ENCODE measurements at regions not wholly inside any gene's neighbourhood (a gene's known extent, or its start where the extent isn't known, plus 50 kb on each side); places are given as distances from the start of the nearest gene placed in this dataset.

GRCh38 chr3:171935261-171936123 is 92.3 kb downstream of the TMEM212 start:
- TF ChIP-seq TAF1 (IDR thresholded peaks at IDR 0.05; ENCODE audit: borderline replicate concordance, insufficient read depth, low read length) (no peak), SIN3A (IDR thresholded peaks at IDR 0.05; ENCODE audit: borderline replicate concordance, insufficient read depth, low read length) (no peak)

- no peak for TF ChIP-seq REST (IDR thresholded peaks at IDR 0.05; ENCODE audit: insufficient read depth in 1 of 2, low read depth in 2 of 2, low read length in 2 of 2)
- TF ChIP-seq FOXP2 (optimal IDR thresholded peaks at IDR 0.05; ENCODE audit: borderline replicate concordance, extremely low read depth, extremely low read length, insufficient read depth), result no peak
- TF ChIP-seq TAF1 (IDR thresholded peaks at IDR 0.05; ENCODE audit: borderline replicate concordance, insufficient read depth, low read length), result no peak
- no peak for TF ChIP-seq POLR2AphosphoS5 (IDR thresholded peaks at IDR 0.05; ENCODE audit: low read depth, low read length)
- no peak for TF ChIP-seq SIN3A (IDR thresholded peaks at IDR 0.05; ENCODE audit: borderline replicate concordance, insufficient read depth, low read length)
These were observed 93.2 kb downstream of the TMEM212 start for GRCh38 chr3:171936191-171936841.

- TF ChIP-seq FOXP2 (optimal IDR thresholded peaks at IDR 0.05; ENCODE audit: borderline replicate concordance, extremely low read depth, extremely low read length, insufficient read depth), result no peak
- TF ChIP-seq SIN3A (IDR thresholded peaks at IDR 0.05; ENCODE audit: borderline replicate concordance, insufficient read depth, low read length), result no peak
- TF ChIP-seq TAF1 (IDR thresholded peaks at IDR 0.05; ENCODE audit: borderline replicate concordance, insufficient read depth, low read length), result no peak
- TF ChIP-seq REST (IDR thresholded peaks at IDR 0.05; ENCODE audit: insufficient read depth in 1 of 2, low read depth in 2 of 2, low read length in 2 of 2), result no peak
- no peak for TF ChIP-seq POLR2AphosphoS5 (IDR thresholded peaks at IDR 0.05; ENCODE audit: low read depth, low read length)
These were observed 96.4 kb downstream of the TMEM212 start for GRCh38 chr3:171939578-171939977.

DNA sequence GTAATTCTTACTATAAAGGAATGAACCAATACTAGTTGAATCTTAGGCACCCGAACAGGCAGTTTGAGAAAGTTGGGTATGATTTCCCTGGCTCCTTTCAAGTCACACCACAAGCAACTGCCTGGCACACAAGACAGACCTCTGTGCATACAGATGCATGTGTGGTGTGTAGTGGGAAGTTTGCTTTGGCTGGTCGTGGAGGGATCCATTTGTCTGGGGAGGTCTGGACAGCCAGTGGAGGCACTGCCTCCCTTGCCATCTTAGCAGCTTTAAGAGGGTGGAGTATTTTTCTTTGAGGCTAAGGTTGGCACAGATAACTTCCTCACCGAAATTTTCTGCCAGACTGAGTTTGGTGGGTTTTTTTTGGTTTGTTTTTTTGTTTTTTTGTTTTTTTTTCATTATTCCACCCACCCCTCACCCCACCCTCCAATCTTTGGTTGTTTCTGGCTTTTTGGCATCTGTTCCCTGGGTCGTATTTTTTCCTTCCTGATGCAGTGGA is 97.1 kb downstream of the TMEM212 start:
- TF ChIP-seq POLR2AphosphoS5 (IDR thresholded peaks at IDR 0.05; ENCODE audit: low read depth, low read length) (no peak), SIN3A (IDR thresholded peaks at IDR 0.05; ENCODE audit: borderline replicate concordance, insufficient read depth, low read length) (no peak), TAF1 (IDR thresholded peaks at IDR 0.05; ENCODE audit: borderline replicate concordance, insufficient read depth, low read length) (no peak), FOXP2 (optimal IDR thresholded peaks at IDR 0.05; ENCODE audit: borderline replicate concordance, extremely low read depth, extremely low read length, insufficient read depth) (no peak), REST (IDR thresholded peaks at IDR 0.05; ENCODE audit: insufficient read depth in 1 of 2, low read depth in 2 of 2, low read length in 2 of 2) (no peak)

DNA sequence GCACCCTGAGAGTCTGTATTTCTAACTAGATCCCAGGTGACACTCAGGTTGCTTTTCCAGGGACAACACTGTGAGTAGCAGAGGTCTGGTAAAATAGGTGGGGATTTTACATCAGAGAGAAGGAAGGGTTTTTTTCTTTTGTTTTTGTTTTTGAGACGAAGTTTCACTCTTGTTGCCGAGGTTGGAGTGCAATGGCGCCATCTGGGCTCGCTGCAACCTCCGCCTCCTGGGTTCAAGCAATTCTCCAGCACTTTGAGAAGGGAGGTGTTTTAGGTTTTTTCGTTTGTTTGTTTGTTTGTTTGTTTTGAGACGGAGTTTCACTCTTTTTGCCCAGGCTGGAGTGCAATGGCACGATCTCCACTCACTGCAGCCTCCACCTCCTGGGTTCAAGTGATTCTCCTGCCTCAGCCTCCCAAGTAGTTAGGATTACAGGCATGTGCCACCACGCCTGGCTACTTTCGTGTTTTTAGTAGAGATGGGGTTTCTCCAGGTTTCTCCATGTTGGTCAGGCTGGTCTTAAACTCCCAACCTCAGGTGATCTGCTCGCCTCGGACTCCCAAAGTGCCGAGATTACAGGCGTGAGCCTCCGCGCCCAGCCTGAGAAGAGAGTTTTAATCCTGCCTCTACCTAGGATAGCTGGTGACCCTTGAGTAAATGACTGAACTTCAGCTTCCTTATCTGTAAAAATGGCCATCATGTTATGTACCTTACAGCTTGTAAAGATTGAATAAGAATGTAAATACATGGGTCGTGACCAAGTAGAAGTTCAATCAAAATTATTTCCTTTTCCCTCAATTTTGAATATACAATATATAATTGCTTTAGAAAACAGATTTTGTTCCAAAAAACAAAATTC is 95.9 kb upstream of the FNDC3B start:
- TF ChIP-seq REST (IDR thresholded peaks at IDR 0.05; ENCODE audit: insufficient read depth in 1 of 2, low read depth in 2 of 2, low read length in 2 of 2) (no peak), POLR2AphosphoS5 (IDR thresholded peaks at IDR 0.05; ENCODE audit: low read depth, low read length) (no peak), TAF1 (IDR thresholded peaks at IDR 0.05; ENCODE audit: borderline replicate concordance, insufficient read depth, low read length) (no peak), SIN3A (IDR thresholded peaks at IDR 0.05; ENCODE audit: borderline replicate concordance, insufficient read depth, low read length) (no peak), FOXP2 (optimal IDR thresholded peaks at IDR 0.05; ENCODE audit: borderline replicate concordance, extremely low read depth, extremely low read length, insufficient read depth) (no peak)

Data from PFSK-1 (cell line).